Stimulated activated effector memory CD8-positive, alpha-beta T cell treated with anti-CD3 and anti-CD28 coated beads, Interleukin-12 subunit alpha, Interleukin-12 subunit beta, amount 100 ng/mL, for 72 hours (primary cell): ENCODE measurements at regions not wholly inside any gene's neighbourhood (a gene's known extent, or its start where the extent isn't known, plus 50 kb on each side); places are given as distances from the start of the nearest gene placed in this dataset.
A peak's percentile ranks its signal among the peaks of the same experiment; 100 is the strongest.
"Not testable (repeated sequence)": the region's sequence is repeated elsewhere in the genome, so short reads cannot be mapped to it uniquely, and the experiment has no call there.

Source experiments
- ATAC-seq: fragments of 150-1000 bp; cut with Tn5 transposase; 2 replicates; pipeline ENCODE4 v1.10.0; 2021
- DNase-seq, 2 donors: peaks; one replicate each; pipeline ENCODE4 v3.0.0; 2021 to 2022; ENCODE audit warnings: low spot score in 2 of 2
- H3K27ac Mint-ChIP-seq: one replicate; pipeline ENCODE4 v1.8.0; 2022; ENCODE audit warnings: mild to moderate bottlenecking, mixed read lengths
- H3K36me3 Mint-ChIP-seq: one replicate; pipeline ENCODE4 v1.8.0; 2022; ENCODE audit warnings: mild to moderate bottlenecking, mixed read lengths
- H3K4me1 Mint-ChIP-seq: one replicate; pipeline ENCODE4 v1.8.0; 2022; ENCODE audit warnings: mixed read lengths
- H3K4me3 Mint-ChIP-seq: one replicate; pipeline ENCODE4 v1.8.0; 2022; ENCODE audit warnings: mild to moderate bottlenecking, mixed read lengths
- H3K9me3 Mint-ChIP-seq: one replicate; pipeline ENCODE4 v1.8.0; 2022; ENCODE audit warnings: mixed read lengths

DNA sequence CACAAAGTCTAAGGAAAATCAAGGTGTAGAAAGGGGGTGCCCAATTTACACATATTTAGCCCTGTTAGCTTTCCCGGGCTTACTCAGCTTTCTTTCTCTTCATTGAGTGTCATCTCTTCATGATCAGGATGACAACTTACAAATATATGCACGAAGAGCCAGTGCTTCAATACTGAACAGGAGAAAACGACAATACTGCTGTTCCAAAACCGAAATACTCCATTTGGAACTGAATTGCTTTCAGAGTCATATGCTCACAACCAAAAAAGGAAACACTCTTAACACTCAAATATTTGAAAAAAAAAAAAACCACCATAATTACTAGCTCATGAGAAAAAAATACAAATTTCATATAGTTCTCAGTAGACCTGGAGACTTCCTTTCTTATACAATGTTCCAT lies 272.1 kb upstream of the DUSP10 start:
- Mint-ChIP-seq H3K4me1 (no peaks in the 10 kb centered on the region), H3K9me3 (no peaks in the 10 kb centered on the region), H3K4me3 (no peak overlapping the region), H3K27ac (no peak overlapping the region), H3K36me3 (no peaks in the 10 kb centered on the region)
- DNase-seq = no peak
- no peak for ATAC-seq

DNA sequence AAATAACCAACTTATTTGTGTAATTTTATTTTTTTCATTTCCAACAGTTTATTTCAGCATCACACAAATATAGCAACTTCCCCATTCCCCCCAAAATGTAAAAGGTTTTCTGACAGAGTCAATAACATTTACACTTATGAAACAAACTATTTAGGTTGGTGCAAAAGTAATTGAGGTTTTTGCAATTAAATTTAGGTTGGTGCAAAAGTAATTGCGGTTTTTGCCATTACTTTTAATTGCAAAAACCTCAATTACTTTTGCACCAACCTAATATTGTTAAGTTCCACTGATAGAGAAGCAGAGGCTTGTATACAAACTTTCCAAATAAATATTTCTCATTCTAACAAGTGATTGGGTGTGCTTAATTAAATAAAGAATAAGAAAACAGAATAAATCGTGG lies 270.9 kb upstream of the DUSP10 start:
- Mint-ChIP-seq H3K9me3 (no peaks in the 10 kb centered on the region), H3K36me3 (no peaks in the 10 kb centered on the region), H3K4me3 (no peak overlapping the region), H3K4me1 (no peaks in the 10 kb centered on the region), H3K27ac (no peak overlapping the region)
- no peak for ATAC-seq
- DNase-seq = no peak

DNA sequence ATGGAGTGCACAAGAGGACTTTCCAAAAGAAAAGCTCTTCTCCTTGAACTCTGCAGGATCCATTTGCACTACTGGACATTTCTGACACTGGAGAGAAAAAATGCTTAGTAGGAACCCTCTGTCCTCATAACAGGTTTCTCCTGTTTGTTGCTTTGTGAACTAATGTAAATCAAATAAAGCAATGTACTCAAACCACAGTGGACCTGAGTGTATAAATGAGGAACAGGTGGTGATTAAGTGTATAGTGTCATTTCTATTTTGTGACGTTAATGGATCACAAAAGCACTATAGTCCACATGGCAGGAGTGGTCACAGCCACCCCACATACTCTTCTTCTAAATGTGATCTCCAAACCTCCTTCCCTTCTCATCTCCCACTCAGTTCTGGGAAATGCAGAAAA lies 268.4 kb upstream of the DUSP10 start:
- H3K4me1 Mint-ChIP-seq = no peaks in the 10 kb centered on the region
- no peaks in the 10 kb centered on the region for H3K36me3 Mint-ChIP-seq
- DNase-seq (no peak), ATAC-seq (no peak)
- H3K27ac Mint-ChIP-seq = no peak overlapping the region
- no peak overlapping the region for H3K4me3 Mint-ChIP-seq
- H3K9me3 Mint-ChIP-seq = no peaks in the 10 kb centered on the region

DNA sequence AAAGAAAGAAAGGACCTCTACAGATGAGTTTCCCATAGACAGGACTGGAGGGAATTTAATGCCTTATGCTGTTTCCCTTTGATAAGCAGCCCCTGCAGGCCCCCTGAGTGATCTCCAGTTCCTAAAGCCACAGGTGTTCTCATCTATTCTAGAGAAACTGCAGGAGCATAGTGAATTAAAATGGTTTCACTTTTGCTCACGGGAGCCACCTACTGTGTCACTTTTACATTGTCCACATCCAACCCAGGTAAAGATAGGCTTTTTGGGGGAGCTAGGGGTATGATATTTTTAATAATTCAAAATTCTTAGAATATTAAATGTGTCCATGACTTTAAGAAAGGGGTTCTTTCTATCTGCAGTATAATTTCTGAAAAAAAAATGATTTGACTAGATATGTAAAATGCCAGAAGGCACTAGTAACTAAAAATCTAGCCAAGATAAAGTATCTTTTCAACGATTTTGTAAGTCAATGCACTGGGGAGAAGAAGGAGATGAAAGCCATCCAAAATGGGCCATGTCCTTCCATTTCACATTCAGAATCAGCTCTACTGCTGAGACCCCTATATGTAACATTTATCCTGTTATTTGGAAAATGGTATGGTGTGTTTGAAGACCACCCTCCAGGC lies 267.3 kb upstream of the DUSP10 start:
- DNase-seq (no peak), ATAC-seq (peak; percentile 52)
- Mint-ChIP-seq H3K9me3 (no peaks in the 10 kb centered on the region), H3K4me1 (no peaks in the 10 kb centered on the region), H3K36me3 (no peaks in the 10 kb centered on the region), H3K27ac (no peak overlapping the region), H3K4me3 (no peak overlapping the region)

DNA sequence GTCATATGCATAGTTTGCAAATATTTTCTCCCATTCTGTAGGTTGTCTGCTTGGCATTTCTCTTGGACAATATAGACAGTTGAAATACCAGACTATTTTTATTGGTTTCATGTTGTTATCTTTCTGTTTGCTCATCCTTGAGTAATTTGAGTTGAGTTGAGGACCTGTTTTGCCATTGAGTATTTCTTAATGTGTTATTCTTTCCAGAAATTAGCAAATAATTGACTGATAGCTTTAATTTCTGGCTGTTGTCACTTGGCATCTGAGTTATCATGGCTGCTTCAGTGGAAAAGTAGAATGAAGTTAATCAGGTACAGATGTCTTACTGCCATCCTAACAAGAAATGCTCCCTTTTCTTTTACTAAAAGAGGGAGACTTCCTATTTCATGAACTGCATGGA lies 264.8 kb upstream of the DUSP10 start:
- Mint-ChIP-seq H3K4me1 (no peaks in the 10 kb centered on the region), H3K36me3 (no peaks in the 10 kb centered on the region), H3K9me3 (no peaks in the 10 kb centered on the region), H3K27ac (no peak overlapping the region), H3K4me3 (no peak overlapping the region)
- ATAC-seq = no peak
- DNase-seq = no peak

DNA sequence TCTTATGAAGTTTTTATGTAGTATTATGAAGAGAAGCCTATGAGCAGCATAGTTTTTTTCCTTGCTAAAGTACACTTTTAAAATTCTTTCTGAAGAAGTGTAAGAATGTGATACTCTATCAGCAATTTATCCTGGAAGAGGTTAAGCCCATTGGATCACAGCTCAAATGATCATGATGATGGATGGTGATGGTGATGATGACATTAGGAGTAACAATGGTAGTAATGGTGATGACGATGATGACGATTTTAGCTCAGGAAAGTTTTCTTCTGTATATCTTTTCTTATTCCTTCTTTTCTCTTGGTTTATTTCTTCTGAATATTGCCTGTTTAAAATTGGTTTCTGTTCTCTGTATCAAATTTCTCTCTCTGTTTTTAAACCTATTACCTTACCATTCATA lies 262.9 kb upstream of the DUSP10 start:
- H3K4me3 Mint-ChIP-seq = no peak overlapping the region
- no peaks in the 10 kb centered on the region for H3K4me1 Mint-ChIP-seq
- no peaks in the 10 kb centered on the region for H3K9me3 Mint-ChIP-seq
- ATAC-seq = no peak
- H3K36me3 Mint-ChIP-seq = no peaks in the 10 kb centered on the region
- DNase-seq = no peak
- H3K27ac Mint-ChIP-seq = no peak overlapping the region

DNA sequence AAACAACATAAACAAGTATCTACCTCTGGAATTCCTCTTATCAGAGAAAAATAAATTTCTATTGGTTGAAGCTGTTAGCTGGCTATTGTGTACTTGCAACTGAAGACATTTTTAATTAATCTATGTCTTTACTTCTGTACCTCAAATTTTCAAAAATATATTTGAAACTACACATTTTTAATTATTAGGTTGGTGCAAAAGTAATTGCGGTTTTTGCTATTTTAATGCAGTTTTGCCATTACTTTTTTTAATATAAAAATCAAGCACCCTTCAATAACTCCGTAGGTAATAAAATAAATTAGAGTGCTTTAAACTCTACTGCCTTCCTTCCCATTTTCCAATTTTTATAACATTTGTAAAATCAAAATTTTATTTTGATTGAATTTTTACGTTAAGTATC lies 262.1 kb upstream of the DUSP10 start:
- Mint-ChIP-seq H3K4me3 (no peak overlapping the region), H3K4me1 (no peaks in the 10 kb centered on the region), H3K9me3 (no peaks in the 10 kb centered on the region), H3K27ac (no peak overlapping the region), H3K36me3 (no peaks in the 10 kb centered on the region)
- ATAC-seq (no peak), DNase-seq (no peak)

DNA sequence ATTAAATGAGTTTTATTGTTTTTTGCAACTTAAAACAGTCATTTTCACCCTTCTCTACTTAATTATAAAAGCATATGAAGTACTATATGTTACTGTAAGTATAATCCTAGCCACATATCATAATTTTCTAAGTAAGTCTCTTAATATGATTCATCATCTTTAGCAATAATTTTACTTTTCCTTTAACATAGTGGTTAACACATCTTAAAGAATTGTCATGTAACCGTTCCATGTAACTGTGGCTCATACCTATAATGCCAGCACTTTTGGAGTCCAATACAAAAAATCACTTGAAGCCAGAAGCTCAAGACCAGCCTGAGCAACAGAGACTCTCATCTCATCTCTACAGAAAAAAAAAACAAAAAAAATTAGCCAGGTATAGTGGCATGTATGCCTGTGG lies 260.6 kb upstream of the DUSP10 start:
- Mint-ChIP-seq H3K9me3 (no peaks in the 10 kb centered on the region), H3K4me3 (no peak overlapping the region), H3K4me1 (no peaks in the 10 kb centered on the region), H3K27ac (no peak overlapping the region), H3K36me3 (no peaks in the 10 kb centered on the region)
- peak; percentile 47 for ATAC-seq
- no peak for DNase-seq

DNA sequence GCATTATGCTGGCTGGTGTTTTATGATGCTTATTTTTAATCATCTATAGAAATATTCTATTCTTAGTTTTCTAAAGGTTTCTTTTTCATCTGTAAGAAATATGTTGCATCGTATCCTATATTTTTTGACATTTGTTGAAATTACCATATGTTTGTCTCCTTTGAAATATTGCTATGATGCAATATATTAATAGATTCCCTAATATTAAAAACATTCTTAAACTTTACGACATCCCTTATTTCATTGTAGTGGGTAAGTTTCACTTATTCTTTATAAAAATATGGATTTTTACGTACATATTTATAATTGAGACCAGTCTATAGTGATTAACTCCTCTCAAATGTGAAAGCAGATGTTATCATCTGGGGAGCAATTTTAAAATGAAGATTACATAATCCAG lies 258.2 kb upstream of the DUSP10 start:
- DNase-seq = no peak
- no peak for ATAC-seq
- H3K36me3 Mint-ChIP-seq = no peaks in the 10 kb centered on the region
- H3K4me1 Mint-ChIP-seq = peaks cover 6% of the 10 kb centered on the region
- no peak overlapping the region for H3K27ac Mint-ChIP-seq
- no peak overlapping the region for H3K4me3 Mint-ChIP-seq
- no peaks in the 10 kb centered on the region for H3K9me3 Mint-ChIP-seq

DNA sequence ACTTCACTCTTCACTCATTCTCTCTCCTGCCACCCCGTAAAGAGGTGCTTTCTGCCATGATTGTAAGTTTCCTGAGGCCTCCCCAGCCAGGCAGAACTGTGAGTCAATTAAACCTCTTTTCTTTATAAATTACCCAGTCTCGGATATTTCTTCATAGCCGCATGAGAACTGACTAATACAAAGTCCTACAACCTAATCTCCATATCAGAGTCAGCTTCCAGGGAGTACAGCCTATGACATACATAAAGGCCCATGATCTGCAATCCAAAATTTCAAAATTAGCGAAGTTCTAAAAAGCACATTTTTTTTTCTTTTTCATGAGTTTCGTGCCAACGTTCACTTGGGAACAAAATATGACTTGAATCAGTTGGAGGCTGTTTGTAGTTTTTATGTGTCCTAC lies 256.9 kb upstream of the DUSP10 start:
- Mint-ChIP-seq H3K9me3 (no peaks in the 10 kb centered on the region), H3K27ac (no peak overlapping the region), H3K4me1 (peaks cover 20% of the 10 kb centered on the region), H3K4me3 (no peak overlapping the region), H3K36me3 (no peaks in the 10 kb centered on the region)
- DNase-seq (no peak), ATAC-seq (no peak)

DNA sequence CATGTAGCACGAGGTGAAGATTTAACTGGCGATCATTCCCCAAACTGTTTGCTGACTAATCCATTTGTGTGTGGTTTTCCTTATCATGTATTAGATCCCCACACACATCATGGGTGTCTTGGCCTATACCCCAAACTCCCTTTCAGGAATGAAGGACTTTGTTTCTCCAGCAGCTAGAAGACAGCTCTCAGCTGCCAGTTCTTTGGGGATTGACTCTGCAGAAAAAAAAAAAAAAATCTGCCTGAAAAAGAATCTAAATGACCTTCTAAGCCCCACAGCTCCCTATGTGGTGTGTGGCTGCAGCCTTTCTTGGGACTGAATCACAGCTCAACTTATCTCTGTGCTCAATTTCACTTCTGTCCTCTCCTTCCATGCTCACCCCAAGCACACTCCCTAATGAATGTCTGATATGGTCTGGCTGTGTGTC lies 256.3 kb upstream of the DUSP10 start:
- no peak overlapping the region for H3K27ac Mint-ChIP-seq
- H3K4me1 Mint-ChIP-seq = peaks cover 25% of the 10 kb centered on the region
- H3K9me3 Mint-ChIP-seq = no peaks in the 10 kb centered on the region
- no peaks in the 10 kb centered on the region for H3K36me3 Mint-ChIP-seq
- ATAC-seq (no peak), DNase-seq (no peak)
- no peak overlapping the region for H3K4me3 Mint-ChIP-seq

DNA sequence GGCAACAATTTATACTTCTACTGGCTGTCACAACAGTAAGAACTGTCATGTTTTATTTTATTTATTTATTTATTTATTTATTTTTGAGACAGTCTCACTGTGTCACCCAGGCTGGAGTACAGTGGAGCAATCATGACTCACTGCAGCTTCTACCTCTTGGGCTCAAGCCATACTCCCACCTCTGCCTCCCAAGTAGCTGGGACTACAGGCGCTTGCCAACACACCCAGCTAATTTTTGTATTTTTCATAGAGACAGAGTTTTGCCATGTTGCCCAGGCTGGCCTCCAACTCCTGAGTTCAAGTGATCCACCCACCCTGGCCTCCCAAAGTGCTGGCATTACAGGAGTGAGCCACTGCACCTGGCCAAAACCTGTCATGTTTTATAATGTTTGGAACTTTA lies 255.1 kb upstream of the DUSP10 start:
- H3K4me1 Mint-ChIP-seq = peaks cover 35% of the 10 kb centered on the region
- ATAC-seq, DNase-seq, H3K4me3 Mint-ChIP-seq, H3K27ac Mint-ChIP-seq, H3K9me3 Mint-ChIP-seq, H3K36me3 Mint-ChIP-seq: not testable (repeated sequence)

DNA sequence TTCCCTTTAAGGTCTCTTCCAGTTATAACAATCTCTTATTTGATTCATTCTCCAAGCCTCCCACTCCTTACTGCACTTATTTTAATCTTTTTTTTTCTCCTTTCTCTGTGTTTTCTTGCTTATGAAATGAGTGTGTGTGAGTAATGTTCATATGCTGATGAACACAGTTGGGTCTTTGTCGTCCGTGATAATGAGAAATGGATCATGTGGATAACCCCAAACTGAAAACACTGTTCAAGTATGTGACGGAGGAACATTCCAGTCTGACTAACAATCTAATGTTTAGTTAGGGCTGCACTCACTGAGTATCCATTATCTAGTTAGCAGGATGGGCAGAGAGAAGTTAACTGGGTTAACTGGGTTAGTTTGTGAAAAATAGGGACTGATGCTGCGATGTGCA lies 253.1 kb upstream of the DUSP10 start:
- Mint-ChIP-seq H3K36me3 (no peaks in the 10 kb centered on the region), H3K9me3 (no peaks in the 10 kb centered on the region), H3K27ac (peak overlapping the region; percentile 77), H3K4me1 (peaks cover 37% of the 10 kb centered on the region), H3K4me3 (peak overlapping the region; percentile 6)
- DNase-seq = no peak
- peak; percentile 80 for ATAC-seq

DNA sequence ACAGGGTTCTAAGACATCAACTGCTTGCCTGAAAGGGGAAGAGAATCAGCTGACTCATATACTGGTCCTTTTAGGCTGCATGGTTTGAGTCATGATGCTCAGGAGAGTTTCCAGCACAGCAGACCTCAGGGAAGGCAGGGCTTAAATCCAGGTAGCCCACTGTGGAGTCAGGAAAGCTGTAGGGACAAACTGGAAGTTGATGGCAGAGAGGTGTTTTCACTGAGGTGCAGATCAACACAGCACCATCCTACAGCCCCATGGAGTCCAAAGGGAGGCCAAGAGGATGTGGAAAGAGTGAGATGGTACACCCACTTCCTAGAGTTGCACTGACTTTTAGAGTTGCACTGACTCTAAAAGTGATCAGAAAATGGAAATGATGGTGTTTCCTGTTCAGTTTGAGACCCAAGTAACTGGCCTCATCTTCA lies 252.4 kb upstream of the DUSP10 start:
- peak overlapping the region; percentile 77 for H3K27ac Mint-ChIP-seq
- H3K4me3 Mint-ChIP-seq = peak overlapping the region; percentile 6
- ATAC-seq (peak; percentile 85), DNase-seq (peak; percentile 12 to 80)
- no peaks in the 10 kb centered on the region for H3K36me3 Mint-ChIP-seq
- H3K9me3 Mint-ChIP-seq = no peaks in the 10 kb centered on the region
- H3K4me1 Mint-ChIP-seq = peaks cover 37% of the 10 kb centered on the region

DNA sequence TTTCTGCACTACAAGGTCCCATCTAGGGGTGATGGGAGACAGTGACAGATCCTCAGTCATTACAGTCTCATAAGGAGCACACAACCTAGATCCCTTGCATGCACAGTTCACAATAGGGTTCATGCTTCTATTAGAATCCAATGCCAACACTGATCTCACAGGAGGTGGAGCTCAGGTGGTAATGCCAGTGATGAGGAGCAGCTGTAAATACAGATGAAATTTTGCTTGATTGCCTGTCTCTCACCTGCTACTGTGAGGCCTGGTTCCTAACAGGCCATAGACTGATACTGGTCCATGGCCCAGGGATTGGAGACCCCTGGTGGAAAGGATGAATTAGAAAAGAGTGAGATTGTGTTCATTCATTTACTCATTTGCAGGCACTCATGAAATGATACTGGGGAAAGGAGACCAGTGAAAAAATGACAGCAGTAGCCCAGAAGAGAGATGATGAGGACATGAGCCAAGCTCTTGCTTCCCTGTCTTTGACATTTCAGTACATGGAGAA lies 251.6 kb upstream of the DUSP10 start:
- Mint-ChIP-seq H3K9me3 (no peaks in the 10 kb centered on the region), H3K36me3 (no peaks in the 10 kb centered on the region), H3K4me3 (no peak overlapping the region), H3K4me1 (peaks cover 37% of the 10 kb centered on the region), H3K27ac (peak overlapping the region; percentile 77)
- no peak for DNase-seq
- ATAC-seq = no peak

DNA sequence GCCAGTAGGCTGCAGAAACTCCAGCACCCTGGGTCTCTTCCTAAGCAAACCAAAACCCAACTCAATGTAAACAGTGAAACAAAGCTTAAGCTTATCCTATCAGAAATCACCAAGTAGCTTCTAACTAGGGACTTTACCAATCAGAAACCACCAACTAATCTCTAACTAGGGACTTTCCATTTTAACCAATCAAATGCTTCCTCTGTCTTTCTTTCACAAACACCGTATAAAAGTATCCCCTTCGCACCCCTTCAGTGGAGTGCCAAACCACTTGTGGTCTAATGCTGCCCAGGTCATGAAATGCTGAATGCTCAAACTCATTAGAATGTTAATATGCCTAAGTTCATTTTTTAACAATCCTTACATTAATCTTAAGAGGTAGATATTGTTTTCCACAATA lies 250.5 kb upstream of the DUSP10 start:
- DNase-seq (no peak), ATAC-seq (peak; percentile 17)
- no peaks in the 10 kb centered on the region for H3K9me3 Mint-ChIP-seq
- no peaks in the 10 kb centered on the region for H3K36me3 Mint-ChIP-seq
- no peak overlapping the region for H3K27ac Mint-ChIP-seq
- H3K4me3 Mint-ChIP-seq = no peak overlapping the region
- H3K4me1 Mint-ChIP-seq = peaks cover 37% of the 10 kb centered on the region

DNA sequence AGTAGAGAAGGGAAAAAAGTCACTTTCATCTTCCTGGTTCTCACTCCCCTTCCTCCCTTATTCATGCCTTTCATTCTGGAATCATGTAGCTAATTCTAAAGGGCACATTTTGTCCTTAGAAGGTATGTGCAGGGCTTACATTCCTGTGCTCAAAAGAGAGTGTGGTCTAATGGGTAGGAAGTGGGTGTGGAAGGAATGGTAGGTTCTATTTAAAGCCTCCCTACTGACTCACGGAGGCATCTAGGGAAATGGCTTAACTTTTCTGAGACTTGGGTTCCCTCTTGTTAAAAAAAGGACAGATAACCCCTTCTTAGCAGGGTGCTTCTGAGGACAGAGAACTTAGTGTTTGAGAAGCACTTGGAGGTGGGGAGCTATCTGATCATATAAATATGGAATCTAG lies 249.3 kb upstream of the DUSP10 start:
- H3K4me3 Mint-ChIP-seq = no peak overlapping the region
- H3K27ac Mint-ChIP-seq = no peak overlapping the region
- H3K4me1 Mint-ChIP-seq = peaks cover 37% of the 10 kb centered on the region
- no peak for DNase-seq
- no peaks in the 10 kb centered on the region for H3K36me3 Mint-ChIP-seq
- ATAC-seq = no peak
- no peaks in the 10 kb centered on the region for H3K9me3 Mint-ChIP-seq
